Activated B cell treated with CpG ODN at 0.5 μM for 24 hours (primary cell): ENCODE measurements at regions not wholly inside any gene's neighbourhood (a gene's known extent, or its start where the extent isn't known, plus 50 kb on each side); places are given as distances from the start of the nearest gene placed in this dataset.

Experiments
- ATAC-seq: fragments of 200-7000 bp; cut with Tn5 transposase; one replicate; pipeline ENCODE4 v1.10.0; 2021; ENCODE audit warnings: low read depth, mild to moderate bottlenecking, moderate library complexity
- CTCF ChIA-PET: fragments of 350-600 bp; sonication (Branson Sonifier 250); formaldehyde crosslinking; loops from one replicate; lab custom pipeline; 2021; ENCODE audit warnings: antibody characterized with exemption; lab: Charles Lee
- POLR2A ChIA-PET: fragments of 350-600 bp; sonication (Branson Sonifier 250); formaldehyde crosslinking; loops from one replicate; lab custom pipeline; 2021; ENCODE audit warnings: antibody characterized with exemption; lab: Charles Lee
- DNase-seq: peaks from one replicate; pipeline ENCODE4 v3.0.0; 2022
- H3K27ac Mint-ChIP-seq: one replicate; pipeline ENCODE4 v1.8.0; 2020; ENCODE audit warnings: mixed read lengths
- H3K27me3 Mint-ChIP-seq: one replicate; pipeline ENCODE4 v1.8.0; 2021; ENCODE audit warnings: mixed read lengths
- H3K36me3 Mint-ChIP-seq: one replicate; pipeline ENCODE4 v1.8.0; 2021; ENCODE audit warnings: low read depth, mixed read lengths
- H3K4me1 Mint-ChIP-seq: one replicate; pipeline ENCODE4 v1.8.0; 2021; ENCODE audit warnings: mixed read lengths
- H3K4me3 Mint-ChIP-seq: one replicate; pipeline ENCODE4 v1.8.0; 2020; ENCODE audit warnings: mild to moderate bottlenecking, mixed read lengths
- H3K9me3 Mint-ChIP-seq: one replicate; pipeline ENCODE4 v1.8.0; 2020; ENCODE audit warnings: mixed read lengths
- intact Hi-C: fragments of 100-400 bp; cut with micrococcal nuclease; formaldehyde crosslinking; loops from one replicate; pipeline ENCODE4 v1.15.1; 2024
- TF ChIP-seq, protein P1 (sequence below): fragments of 200-600 bp; IDR thresholded peaks from one replicate; pipeline ENCODE4 v1.8.0; 2022; ENCODE audit warnings: antibody characterized with exemption, mild to moderate bottlenecking

DNA sequence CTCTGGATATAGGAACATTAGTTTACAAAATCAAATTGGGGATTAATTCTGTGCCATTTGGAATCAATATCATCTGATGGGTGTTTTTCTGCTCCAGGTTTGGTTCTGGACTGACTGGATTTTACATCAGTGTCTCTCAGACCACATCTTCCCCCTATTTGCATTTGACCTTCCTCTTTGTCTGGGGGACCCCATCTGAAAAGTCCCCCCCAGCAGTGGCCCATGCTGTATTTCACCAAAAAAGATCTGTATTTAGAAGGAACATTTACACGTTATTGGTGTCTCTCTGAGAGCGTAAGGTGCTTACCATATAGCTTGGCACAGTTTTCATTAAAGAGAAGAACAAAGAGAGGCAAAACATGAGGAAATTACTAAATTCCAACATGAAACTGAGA is 215.6 kb upstream of the CLINT1 start:
- Mint-ChIP-seq H3K4me1 (peaks cover 20% of the 10 kb centered on the region), H3K4me3 (no peak overlapping the region), H3K9me3 (no peaks in the 10 kb centered on the region), H3K27me3 (peaks cover 2% of the 10 kb centered on the region), H3K27ac (no peak overlapping the region), H3K36me3 (no peaks in the 10 kb centered on the region)
- DNase-seq (no peak), ATAC-seq (no peak)
- ChIA-PET CTCF (interaction anchor here (0.6 to 3.9 kb wide), 46 partner anchors 8 to 1912 kb away, joined by 3 to 80 read pairs (median 5); no protein-coding TSS in a partner anchor), POLR2A (interaction anchor here (0.6 to 1.3 kb wide), 4 partner anchors 21 to 1032 kb away, joined by 3 to 13 read pairs (median 4); no protein-coding TSS in a partner anchor)
- TF ChIP-seq, protein P1, sequence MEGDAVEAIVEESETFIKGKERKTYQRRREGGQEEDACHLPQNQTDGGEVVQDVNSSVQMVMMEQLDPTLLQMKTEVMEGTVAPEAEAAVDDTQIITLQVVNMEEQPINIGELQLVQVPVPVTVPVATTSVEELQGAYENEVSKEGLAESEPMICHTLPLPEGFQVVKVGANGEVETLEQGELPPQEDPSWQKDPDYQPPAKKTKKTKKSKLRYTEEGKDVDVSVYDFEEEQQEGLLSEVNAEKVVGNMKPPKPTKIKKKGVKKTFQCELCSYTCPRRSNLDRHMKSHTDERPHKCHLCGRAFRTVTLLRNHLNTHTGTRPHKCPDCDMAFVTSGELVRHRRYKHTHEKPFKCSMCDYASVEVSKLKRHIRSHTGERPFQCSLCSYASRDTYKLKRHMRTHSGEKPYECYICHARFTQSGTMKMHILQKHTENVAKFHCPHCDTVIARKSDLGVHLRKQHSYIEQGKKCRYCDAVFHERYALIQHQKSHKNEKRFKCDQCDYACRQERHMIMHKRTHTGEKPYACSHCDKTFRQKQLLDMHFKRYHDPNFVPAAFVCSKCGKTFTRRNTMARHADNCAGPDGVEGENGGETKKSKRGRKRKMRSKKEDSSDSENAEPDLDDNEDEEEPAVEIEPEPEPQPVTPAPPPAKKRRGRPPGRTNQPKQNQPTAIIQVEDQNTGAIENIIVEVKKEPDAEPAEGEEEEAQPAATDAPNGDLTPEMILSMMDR: no peak
- intact Hi-C loops: loop anchor here (10.0 kb wide), 2 partner anchors 260 to 920 kb away; no protein-coding TSS in a partner anchor

DNA sequence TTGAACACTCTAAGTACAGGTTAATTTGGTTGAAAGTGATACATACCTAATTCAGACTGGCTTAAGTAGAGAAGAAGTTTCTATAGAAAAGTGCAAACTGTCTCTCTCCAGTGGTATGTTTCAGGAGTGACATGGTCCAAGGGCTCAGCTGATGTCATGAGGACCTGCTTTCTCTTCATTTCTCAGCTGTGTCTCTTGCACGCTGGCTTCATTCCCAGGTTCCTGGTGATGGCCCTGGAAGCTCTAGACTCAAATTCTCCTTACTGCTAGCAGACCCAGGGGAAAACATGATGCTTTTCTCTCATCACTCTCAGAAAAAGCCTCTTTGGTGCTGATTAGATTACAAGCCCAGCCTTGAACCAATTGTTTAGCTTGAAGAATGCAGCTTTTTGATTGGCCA is 211.9 kb upstream of the CLINT1 start:
- peaks cover 5% of the 10 kb centered on the region for H3K4me1 Mint-ChIP-seq
- TF ChIP-seq, protein P1: no peak
- DNase-seq: no peak
- ATAC-seq: no peak
- no peaks in the 10 kb centered on the region for H3K9me3 Mint-ChIP-seq
- H3K4me3 Mint-ChIP-seq: no peak overlapping the region
- H3K27ac Mint-ChIP-seq: no peak overlapping the region
- CTCF ChIA-PET: interaction anchor here (1.1 to 2.3 kb wide), 2 partner anchors 18 to 1061 kb away, joined by 3 to 7 read pairs; no protein-coding TSS in a partner anchor
- intact Hi-C loops: loop anchor here (10.0 kb wide), 2 partner anchors 256 to 924 kb away; no protein-coding TSS in a partner anchor
- POLR2A ChIA-PET: no interaction called here
- H3K36me3 Mint-ChIP-seq: no peaks in the 10 kb centered on the region
- peaks cover 2% of the 10 kb centered on the region for H3K27me3 Mint-ChIP-seq

DNA sequence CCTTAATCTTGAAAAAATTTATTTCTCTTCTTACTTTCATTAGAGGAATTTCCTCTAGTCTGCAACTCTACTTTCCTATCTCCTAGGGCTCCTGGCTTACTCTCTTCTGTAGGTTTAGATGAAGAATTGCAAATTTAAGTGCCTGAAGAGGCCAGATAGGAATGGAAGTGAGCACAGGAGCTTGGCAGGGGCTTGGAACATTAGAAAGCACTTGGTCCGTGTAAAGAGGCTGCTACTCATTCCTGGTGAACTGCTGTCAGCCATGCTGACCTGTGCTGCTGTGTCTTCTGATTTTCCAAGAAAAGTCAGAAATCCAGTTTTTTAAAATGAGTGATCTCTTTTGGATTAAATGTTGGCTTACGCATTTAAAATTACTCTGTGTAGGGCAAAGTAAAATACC is 210.9 kb upstream of the CLINT1 start:
- TF ChIP-seq, protein P1: no peak
- no peak for ATAC-seq
- Mint-ChIP-seq H3K36me3 (no peaks in the 10 kb centered on the region), H3K27ac (no peak overlapping the region), H3K4me3 (no peak overlapping the region), H3K27me3 (no peaks in the 10 kb centered on the region), H3K9me3 (no peaks in the 10 kb centered on the region), H3K4me1 (no peaks in the 10 kb centered on the region)
- ChIA-PET CTCF (no interaction called here), POLR2A (no interaction called here)
- no peak for DNase-seq
- intact Hi-C loops: loop anchor here (10.0 kb wide), 2 partner anchors 255 to 925 kb away; no protein-coding TSS in a partner anchor

DNA sequence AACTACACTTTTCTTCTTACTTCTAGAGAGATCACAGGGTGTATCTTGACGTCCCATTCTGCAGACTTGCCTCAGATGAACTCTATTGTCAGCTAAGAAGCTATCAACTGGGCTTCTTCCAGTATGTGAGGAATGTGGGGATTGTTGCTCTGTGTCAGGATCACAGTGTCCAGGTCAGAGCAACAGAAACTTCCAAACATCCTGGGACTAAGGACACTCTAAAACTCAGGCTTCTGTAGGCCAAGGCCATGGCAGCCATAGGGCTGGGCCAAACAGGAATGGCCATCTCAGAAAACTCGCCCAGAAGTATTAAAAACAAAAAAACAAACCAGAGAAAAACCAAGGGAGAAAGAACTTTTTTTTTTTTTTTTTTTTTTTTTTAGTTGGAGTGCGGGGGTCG is 210.0 kb upstream of the CLINT1 start:
- POLR2A ChIA-PET: no interaction called here
- intact Hi-C loops: no loop called here
- TF ChIP-seq, protein P1: no peak
- Mint-ChIP-seq H3K27me3 (no peaks in the 10 kb centered on the region), H3K4me3 (no peak overlapping the region), H3K4me1 (no peaks in the 10 kb centered on the region), H3K27ac (no peak overlapping the region), H3K9me3 (no peaks in the 10 kb centered on the region), H3K36me3 (no peaks in the 10 kb centered on the region)
- ATAC-seq (no peak), DNase-seq (no peak)
- CTCF ChIA-PET: no interaction called here

DNA sequence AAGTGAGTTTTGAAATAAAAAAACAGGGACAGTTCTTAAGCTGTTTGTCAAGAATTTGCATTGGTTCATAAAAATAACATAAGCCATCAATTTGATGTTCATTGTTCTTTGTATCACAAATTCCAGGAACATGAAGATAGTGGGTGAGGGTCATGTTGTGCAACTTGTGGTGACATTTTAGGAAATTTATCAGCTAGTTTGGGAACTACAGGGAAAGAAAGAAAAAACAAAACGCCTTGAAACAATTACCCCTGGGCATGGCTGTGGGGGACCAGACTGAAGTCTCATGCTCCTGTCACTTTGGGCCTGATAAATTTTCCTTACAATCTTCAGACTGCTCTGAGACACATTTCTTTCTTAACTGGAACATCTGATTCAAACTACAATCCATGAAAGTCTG is 207.1 kb upstream of the CLINT1 start:
- POLR2A ChIA-PET: no interaction called here
- H3K9me3 Mint-ChIP-seq: no peaks in the 10 kb centered on the region
- H3K27ac Mint-ChIP-seq: no peak overlapping the region
- H3K27me3 Mint-ChIP-seq: peaks cover 4% of the 10 kb centered on the region
- H3K4me3 Mint-ChIP-seq: no peak overlapping the region
- no peaks in the 10 kb centered on the region for H3K36me3 Mint-ChIP-seq
- CTCF ChIA-PET: interaction anchor here (0.6 to 1.7 kb wide), 2 partner anchors 9 to 73 kb away, joined by 3 to 4 read pairs; no protein-coding TSS in a partner anchor
- ATAC-seq (no peak), DNase-seq (no peak)
- no peaks in the 10 kb centered on the region for H3K4me1 Mint-ChIP-seq
- TF ChIP-seq, protein P1: no peak
- intact Hi-C loops: no loop called here
